H1 (cell line): ENCODE measurements at regions not wholly inside any gene's neighbourhood (a gene's known extent, or its start where the extent isn't known, plus 50 kb on each side); places are given as distances from the start of the nearest gene placed in this dataset.

Experiments
- BRCA1 ChIP-seq: IDR thresholded peaks from 2 replicates; pipeline ENCODE4 v1.6.1; 2012; ENCODE audit warnings: low read depth, low read length, improper control_type of control experiment
- CEBPB ChIP-seq: IDR thresholded peaks from 2 replicates; pipeline ENCODE4 v1.6.1; 2012; ENCODE audit warnings: low read depth, low read length
- EP300 ChIP-seq, 2 experiments: IDR thresholded peaks; 1 replicate in 1 of 2; 2 replicates in 1 of 2; pipeline ENCODE4 v1.6.1; 2011 to 2012; ENCODE audit warnings: low read depth in 2 of 2, low read length in 2 of 2, mild to moderate bottlenecking in 2 of 2, borderline replicate concordance in 1 of 2, inconsistent platforms in 1 of 2, moderate library complexity in 1 of 2
- EZH2 ChIP-seq: fragments of 200-600 bp; sonication (generic); IDR thresholded peaks from 2 replicates; pipeline ENCODE4 v1.7.1; 2012; ENCODE audit warnings: low read depth, mild to moderate bottlenecking, moderate library complexity, low read length, inconsistent platforms; ENCODE audit not compliant: severe bottlenecking
- HDAC2 ChIP-seq, 2 experiments: fragments of 300-600 bp in 1 of 2; sonication (generic) in 1 of 2; IDR thresholded peaks; 2 replicates each; pipeline ENCODE4 v1.6.1; 2011 to 2012; ENCODE audit warnings: low read depth in 2 of 2, low read length in 2 of 2, mild to moderate bottlenecking in 2 of 2, moderate library complexity in 2 of 2, borderline replicate concordance in 1 of 2, inconsistent platforms in 1 of 2
- PHF8 ChIP-seq: fragments of 200-600 bp; sonication (generic); conservative IDR thresholded peaks from 2 replicates; pipeline ENCODE4 v1.7.1; 2012; ENCODE audit warnings: low read depth, mild to moderate bottlenecking, inconsistent platforms, low read length, moderate library complexity
- POLR2A ChIP-seq, 2 experiments: IDR thresholded peaks; 1 replicate in 1 of 2; 2 replicates in 1 of 2; pipeline ENCODE4 v1.6.1; 2011; ENCODE audit warnings: low read depth in 2 of 2, low read length in 2 of 2, mild to moderate bottlenecking in 2 of 2; ENCODE audit errors: control extremely low read depth in 1 of 2
- POLR2AphosphoS5 ChIP-seq: IDR thresholded peaks from 2 replicates; pipeline ENCODE4 v1.6.1; 2011; ENCODE audit warnings: low read depth, low read length
- RNF2 ChIP-seq: fragments of 200-900, 300-1000 bp; sonication (generic); IDR thresholded peaks from 2 replicates; pipeline ENCODE4 v1.7.1; 2016; ENCODE audit warnings: borderline replicate concordance, low read depth, mild to moderate bottlenecking, antibody characterized with exemption, low read length; ENCODE audit not compliant: poor library complexity, severe bottlenecking; ENCODE audit errors: missing control alignments
- USF2 ChIP-seq: IDR thresholded peaks from 2 replicates; pipeline ENCODE4 v1.6.1; 2011; ENCODE audit warnings: low read length, improper control_type of control experiment
- ZNF274 ChIP-seq: IDR thresholded peaks from 2 replicates; pipeline ENCODE4 v1.7.0; 2012; ENCODE audit warnings: low read length, borderline replicate concordance; ENCODE audit errors: extremely low read depth
- TF ChIP-seq, protein P1 (sequence below), 3 experiments: IDR thresholded peaks; 1 replicate in 2 of 3; 2 replicates in 1 of 3; pipeline versions ENCODE4 v1.5.1 to v1.6.1; 2011; ENCODE audit warnings: low read length in 3 of 3, mild to moderate bottlenecking in 3 of 3, inconsistent platforms in 2 of 3, low read depth in 1 of 3, moderate library complexity in 1 of 3; ENCODE audit not compliant: insufficient read depth in 1 of 3; ENCODE audit errors: control extremely low read depth in 1 of 3

GRCh38 chr6:44685213-44685612 is 297.7 kb downstream of the CDC5L start:
- no peak for TF ChIP-seq EZH2
- TF ChIP-seq ZNF274: no peak
- TF ChIP-seq CEBPB: no peak
- no peak for TF ChIP-seq POLR2A (IDR thresholded peaks at IDR 0.05; ENCODE audit: control extremely low read depth in 1 of 2, low read depth in 2 of 2, low read length in 2 of 2)
- TF ChIP-seq, protein P1, sequence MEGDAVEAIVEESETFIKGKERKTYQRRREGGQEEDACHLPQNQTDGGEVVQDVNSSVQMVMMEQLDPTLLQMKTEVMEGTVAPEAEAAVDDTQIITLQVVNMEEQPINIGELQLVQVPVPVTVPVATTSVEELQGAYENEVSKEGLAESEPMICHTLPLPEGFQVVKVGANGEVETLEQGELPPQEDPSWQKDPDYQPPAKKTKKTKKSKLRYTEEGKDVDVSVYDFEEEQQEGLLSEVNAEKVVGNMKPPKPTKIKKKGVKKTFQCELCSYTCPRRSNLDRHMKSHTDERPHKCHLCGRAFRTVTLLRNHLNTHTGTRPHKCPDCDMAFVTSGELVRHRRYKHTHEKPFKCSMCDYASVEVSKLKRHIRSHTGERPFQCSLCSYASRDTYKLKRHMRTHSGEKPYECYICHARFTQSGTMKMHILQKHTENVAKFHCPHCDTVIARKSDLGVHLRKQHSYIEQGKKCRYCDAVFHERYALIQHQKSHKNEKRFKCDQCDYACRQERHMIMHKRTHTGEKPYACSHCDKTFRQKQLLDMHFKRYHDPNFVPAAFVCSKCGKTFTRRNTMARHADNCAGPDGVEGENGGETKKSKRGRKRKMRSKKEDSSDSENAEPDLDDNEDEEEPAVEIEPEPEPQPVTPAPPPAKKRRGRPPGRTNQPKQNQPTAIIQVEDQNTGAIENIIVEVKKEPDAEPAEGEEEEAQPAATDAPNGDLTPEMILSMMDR (IDR thresholded peaks at IDR 0.05; ENCODE audit: control extremely low read depth in 1 of 3, insufficient read depth in 1 of 3, low read depth in 1 of 3, low read length in 3 of 3): no peak
- TF ChIP-seq BRCA1: no peak
- no peak for TF ChIP-seq EP300 (IDR thresholded peaks at IDR 0.05; ENCODE audit: borderline replicate concordance in 1 of 2, low read depth in 2 of 2, low read length in 2 of 2)
- no peak for TF ChIP-seq POLR2AphosphoS5
- TF ChIP-seq USF2: no peak
- TF ChIP-seq HDAC2 (IDR thresholded peaks at IDR 0.05; ENCODE audit: borderline replicate concordance in 1 of 2, low read depth in 2 of 2, low read length in 2 of 2): no peak
- TF ChIP-seq PHF8: no peak
- TF ChIP-seq RNF2: no peak
